ENCODE measurements at regions not wholly inside any gene's neighbourhood (a gene's known extent, or its start where the extent isn't known, plus 50 kb on each side); places are given as distances from the start of the nearest gene placed in this dataset.

GRCh38 chr4:10821826-10822225 is 137.3 kb upstream of the CLNK start:
- H3K27me3 Mint-ChIP-seq (ENCODE audit: low read depth), result no peaks in the 10 kb centered on the region
- H3K36me3 Mint-ChIP-seq (ENCODE audit: low read depth), result no peaks in the 10 kb centered on the region
- H3K4me3 Mint-ChIP-seq (ENCODE audit: unreplicated experiment), result no peak overlapping the region
- DNase-seq (ENCODE audit: low spot score), result no peak
- no peaks in the 10 kb centered on the region for H3K9me3 Mint-ChIP-seq (ENCODE audit: low read depth)
- no peak overlapping the region for H3K27ac Mint-ChIP-seq (ENCODE audit: unreplicated experiment)
- no peaks in the 10 kb centered on the region for H3K4me1 Mint-ChIP-seq (ENCODE audit: low read depth)
- TF ChIP-seq, protein P1, sequence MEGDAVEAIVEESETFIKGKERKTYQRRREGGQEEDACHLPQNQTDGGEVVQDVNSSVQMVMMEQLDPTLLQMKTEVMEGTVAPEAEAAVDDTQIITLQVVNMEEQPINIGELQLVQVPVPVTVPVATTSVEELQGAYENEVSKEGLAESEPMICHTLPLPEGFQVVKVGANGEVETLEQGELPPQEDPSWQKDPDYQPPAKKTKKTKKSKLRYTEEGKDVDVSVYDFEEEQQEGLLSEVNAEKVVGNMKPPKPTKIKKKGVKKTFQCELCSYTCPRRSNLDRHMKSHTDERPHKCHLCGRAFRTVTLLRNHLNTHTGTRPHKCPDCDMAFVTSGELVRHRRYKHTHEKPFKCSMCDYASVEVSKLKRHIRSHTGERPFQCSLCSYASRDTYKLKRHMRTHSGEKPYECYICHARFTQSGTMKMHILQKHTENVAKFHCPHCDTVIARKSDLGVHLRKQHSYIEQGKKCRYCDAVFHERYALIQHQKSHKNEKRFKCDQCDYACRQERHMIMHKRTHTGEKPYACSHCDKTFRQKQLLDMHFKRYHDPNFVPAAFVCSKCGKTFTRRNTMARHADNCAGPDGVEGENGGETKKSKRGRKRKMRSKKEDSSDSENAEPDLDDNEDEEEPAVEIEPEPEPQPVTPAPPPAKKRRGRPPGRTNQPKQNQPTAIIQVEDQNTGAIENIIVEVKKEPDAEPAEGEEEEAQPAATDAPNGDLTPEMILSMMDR (IDR thresholded peaks at IDR 0.05), result no peak

DNA sequence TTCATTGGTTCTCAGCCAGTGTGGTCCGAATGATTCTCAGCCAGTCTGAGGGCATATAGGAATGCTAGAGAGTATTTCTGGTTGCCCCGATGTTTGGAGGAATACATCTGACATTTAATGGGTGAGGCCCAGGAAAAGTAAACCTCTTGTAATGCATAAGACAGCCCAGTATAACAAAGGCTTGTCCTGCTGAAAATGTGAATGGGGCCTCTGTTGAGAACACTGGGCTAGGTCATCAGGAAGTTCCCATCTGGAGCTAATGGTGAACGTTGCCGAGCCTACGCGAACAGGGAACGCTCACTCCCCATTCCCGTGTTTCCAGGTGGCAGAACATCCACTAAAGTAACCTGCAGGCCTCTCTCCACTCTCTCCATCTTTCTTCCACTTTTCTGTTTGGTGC is 132.0 kb upstream of the CLNK start:
- TF ChIP-seq, protein P1 (IDR thresholded peaks at IDR 0.05), result no peak
- Mint-ChIP-seq H3K27me3 (ENCODE audit: low read depth) (no peaks in the 10 kb centered on the region), H3K4me1 (ENCODE audit: low read depth) (peaks cover 4% of the 10 kb centered on the region), H3K9me3 (ENCODE audit: low read depth) (peaks cover 3% of the 10 kb centered on the region), H3K36me3 (ENCODE audit: low read depth) (no peaks in the 10 kb centered on the region), H3K4me3 (ENCODE audit: unreplicated experiment) (no peak overlapping the region), H3K27ac (ENCODE audit: unreplicated experiment) (no peak overlapping the region)
- DNase-seq (ENCODE audit: low spot score), result no peak

- H3K27ac Mint-ChIP-seq (ENCODE audit: unreplicated experiment), result no peak overlapping the region
- no peaks in the 10 kb centered on the region for H3K36me3 Mint-ChIP-seq (ENCODE audit: low read depth)
- TF ChIP-seq, protein P1 (IDR thresholded peaks at IDR 0.05), result no peak
- H3K4me3 Mint-ChIP-seq (ENCODE audit: unreplicated experiment), result no peak overlapping the region
- peaks cover 4% of the 10 kb centered on the region for H3K4me1 Mint-ChIP-seq (ENCODE audit: low read depth)
- no peak for DNase-seq (ENCODE audit: low spot score)
- peaks cover 7% of the 10 kb centered on the region for H3K9me3 Mint-ChIP-seq (ENCODE audit: low read depth)
- no peaks in the 10 kb centered on the region for H3K27me3 Mint-ChIP-seq (ENCODE audit: low read depth)
Measured at GRCh38 chr4:10811991-10812390, 127.4 kb upstream of the CLNK start.

DNA sequence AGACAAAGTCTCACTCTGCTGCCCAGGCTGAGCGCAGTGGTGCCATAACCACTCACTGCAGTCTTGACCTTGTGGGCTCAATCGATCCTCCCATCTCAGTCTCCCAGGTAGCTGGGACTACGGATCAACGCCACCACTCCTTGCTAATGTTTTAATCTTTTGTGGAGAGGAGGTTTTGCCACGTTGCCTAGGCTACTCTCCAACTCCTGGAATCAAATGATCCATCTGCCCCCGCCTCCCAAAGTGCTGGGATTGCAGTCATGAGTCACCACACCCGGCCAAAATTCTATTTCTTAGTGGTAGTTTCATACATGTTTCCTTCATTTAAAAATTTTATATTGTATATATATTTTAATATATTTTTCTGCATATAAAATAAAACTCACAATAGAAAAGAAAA is 125.8 kb upstream of the CLNK start:
- TF ChIP-seq, protein P1 (IDR thresholded peaks at IDR 0.05), result no peak
- no peak for DNase-seq (ENCODE audit: low spot score)
- Mint-ChIP-seq H3K27me3 (ENCODE audit: low read depth) (no peaks in the 10 kb centered on the region), H3K9me3 (ENCODE audit: low read depth) (peaks cover 7% of the 10 kb centered on the region), H3K27ac (ENCODE audit: unreplicated experiment) (no peak overlapping the region), H3K4me1 (ENCODE audit: low read depth) (peaks cover 4% of the 10 kb centered on the region), H3K36me3 (ENCODE audit: low read depth) (no peaks in the 10 kb centered on the region), H3K4me3 (ENCODE audit: unreplicated experiment) (no peak overlapping the region)

DNA sequence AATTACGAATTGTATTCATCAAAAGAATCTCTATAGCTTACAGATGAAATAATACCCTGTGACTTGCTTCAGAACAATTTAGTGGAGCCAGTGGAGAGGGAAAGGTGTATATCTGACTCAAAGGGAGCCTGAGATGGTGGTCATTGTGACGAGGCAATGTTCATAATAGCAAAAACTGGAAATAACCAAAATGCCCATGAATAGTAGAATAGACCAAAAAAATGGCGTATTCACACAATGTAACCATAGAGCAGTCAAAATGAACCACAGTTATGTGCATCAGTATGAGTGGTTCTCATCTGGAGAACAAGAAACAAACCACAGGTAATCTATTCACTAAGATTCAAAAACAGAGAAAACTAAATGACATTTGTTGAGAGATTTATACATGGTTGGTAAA is 125.3 kb upstream of the CLNK start:
- TF ChIP-seq, protein P1 (IDR thresholded peaks at IDR 0.05), result no peak
- Mint-ChIP-seq H3K4me3 (ENCODE audit: unreplicated experiment) (no peak overlapping the region), H3K4me1 (ENCODE audit: low read depth) (peaks cover 4% of the 10 kb centered on the region), H3K27ac (ENCODE audit: unreplicated experiment) (no peak overlapping the region), H3K9me3 (ENCODE audit: low read depth) (peaks cover 7% of the 10 kb centered on the region), H3K27me3 (ENCODE audit: low read depth) (no peaks in the 10 kb centered on the region), H3K36me3 (ENCODE audit: low read depth) (no peaks in the 10 kb centered on the region)
- no peak for DNase-seq (ENCODE audit: low spot score)

All from chondrocyte (in vitro differentiated cells).